ENCODE measurements at regions not wholly inside any gene's neighbourhood (a gene's known extent, or its start where the extent isn't known, plus 50 kb on each side); places are given as distances from the start of the nearest gene placed in this dataset.

DNA sequence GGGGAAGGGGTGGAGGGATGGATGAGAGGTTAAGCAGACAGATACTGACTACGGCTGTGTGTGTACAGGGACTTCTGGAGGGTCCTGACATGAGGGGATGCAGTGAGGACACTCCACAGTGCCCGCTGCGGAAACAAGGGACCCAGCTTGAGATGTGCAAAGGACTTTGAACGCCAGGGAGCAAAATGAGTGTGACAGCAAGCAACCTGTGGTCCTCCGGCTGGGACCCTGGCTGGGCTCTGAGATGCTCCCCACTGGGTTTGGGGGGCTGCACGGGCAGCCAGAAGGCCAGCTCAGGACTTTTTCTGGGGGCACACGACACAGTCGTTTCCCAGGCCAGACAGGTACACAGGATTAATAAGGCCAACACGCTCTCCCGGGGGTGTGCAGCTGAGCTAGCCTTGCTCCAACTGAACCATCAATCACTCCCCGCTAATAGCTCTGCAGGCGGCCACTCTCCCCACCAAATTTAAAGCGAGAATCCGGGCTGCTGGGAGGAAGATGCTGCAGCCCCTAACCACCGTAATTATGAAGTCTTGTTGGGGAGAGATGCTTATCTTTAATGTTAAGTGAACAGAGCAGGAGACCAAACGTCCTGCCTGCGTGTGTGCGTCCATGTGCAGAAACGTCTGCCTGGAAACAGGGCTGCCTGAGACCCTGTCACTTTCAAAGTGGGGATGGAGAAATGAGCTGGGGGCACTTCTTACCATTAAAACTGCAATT lies 51.6 kb upstream of the DLK1 start:
- DNase-seq, result no peak

DNA sequence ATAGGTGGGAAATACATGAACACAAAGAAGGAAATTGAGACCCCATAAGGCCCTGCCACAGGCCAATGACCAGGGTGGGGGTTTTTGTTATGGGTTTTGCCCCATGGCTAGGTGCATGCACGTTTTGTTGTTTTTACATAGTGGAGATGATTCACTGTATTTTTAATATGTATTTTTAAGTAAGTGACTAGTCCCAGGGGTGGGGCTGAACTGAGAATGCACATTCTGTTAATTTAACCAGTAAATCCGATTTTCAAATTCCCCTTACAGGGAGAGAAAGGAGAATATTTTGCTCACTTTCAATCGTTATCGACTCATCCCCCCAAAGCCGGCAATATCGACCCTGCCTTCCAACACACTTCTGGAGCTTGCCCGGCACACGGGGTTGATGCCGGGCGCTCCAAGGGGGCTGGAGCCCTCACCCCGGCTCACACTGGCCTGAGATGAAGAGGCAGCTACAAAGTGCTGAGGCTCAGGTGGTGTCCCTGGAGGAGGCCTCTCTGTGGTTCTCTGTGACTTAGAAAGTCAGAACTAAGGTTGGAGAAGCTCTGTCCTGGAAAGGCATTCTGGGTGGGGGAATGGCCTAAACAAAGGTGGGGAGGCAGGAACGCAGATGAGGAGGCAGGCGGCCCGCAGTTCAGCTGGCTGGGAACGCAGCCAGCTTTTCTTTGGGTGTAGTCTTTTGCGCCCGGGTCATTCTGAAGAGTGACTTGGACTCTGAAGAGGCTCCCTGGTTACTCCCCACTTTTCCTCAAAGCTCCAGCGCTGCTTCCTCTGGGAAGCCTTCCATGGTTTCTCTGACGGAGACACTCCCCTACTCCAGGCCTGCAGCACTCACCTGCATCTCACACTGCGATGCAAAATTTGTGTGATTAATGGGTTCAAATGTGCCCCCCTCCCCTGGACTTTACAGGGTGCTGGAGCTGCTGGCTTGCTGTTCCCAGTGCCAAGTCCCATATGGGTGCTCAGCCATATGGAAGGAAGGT lies 50.7 kb upstream of the DLK1 start:
- DNase-seq, result no peak

All from activated CD4-positive, alpha-beta T cell treated with anti-CD3 and anti-CD28 coated beads for 1 hour (primary cell).